ENCODE measurements at regions not wholly inside any gene's neighbourhood (a gene's known extent, or its start where the extent isn't known, plus 50 kb on each side); places are given as distances from the start of the nearest gene placed in this dataset.
"Not testable (repeated sequence)": the region's sequence is repeated elsewhere in the genome, so short reads cannot be mapped to it uniquely, and the experiment has no call there.

DNA sequence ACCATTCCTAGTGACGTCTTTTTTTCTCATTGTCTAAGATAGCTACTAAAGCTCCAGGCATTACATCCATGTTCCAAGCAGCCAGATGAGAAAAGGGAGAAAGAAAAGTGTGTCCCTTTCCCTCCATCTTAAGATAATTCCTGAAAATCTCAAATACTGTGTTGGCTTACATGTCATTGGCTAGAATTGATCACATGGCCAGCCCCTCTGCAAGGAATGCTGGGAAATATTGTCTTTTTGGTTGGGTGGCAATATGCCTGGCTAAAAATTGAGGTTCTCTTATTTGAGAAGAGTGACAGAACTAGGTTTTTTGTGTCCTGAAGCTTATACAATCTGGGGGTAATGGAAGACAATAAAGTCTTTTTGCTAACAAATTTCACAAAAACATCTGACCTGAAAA, 264.3 kb downstream of the RPAP3 start:
- DNase-seq (ENCODE audit: extremely low read depth, low read depth) = no peak
- TF ChIP-seq, protein P1, sequence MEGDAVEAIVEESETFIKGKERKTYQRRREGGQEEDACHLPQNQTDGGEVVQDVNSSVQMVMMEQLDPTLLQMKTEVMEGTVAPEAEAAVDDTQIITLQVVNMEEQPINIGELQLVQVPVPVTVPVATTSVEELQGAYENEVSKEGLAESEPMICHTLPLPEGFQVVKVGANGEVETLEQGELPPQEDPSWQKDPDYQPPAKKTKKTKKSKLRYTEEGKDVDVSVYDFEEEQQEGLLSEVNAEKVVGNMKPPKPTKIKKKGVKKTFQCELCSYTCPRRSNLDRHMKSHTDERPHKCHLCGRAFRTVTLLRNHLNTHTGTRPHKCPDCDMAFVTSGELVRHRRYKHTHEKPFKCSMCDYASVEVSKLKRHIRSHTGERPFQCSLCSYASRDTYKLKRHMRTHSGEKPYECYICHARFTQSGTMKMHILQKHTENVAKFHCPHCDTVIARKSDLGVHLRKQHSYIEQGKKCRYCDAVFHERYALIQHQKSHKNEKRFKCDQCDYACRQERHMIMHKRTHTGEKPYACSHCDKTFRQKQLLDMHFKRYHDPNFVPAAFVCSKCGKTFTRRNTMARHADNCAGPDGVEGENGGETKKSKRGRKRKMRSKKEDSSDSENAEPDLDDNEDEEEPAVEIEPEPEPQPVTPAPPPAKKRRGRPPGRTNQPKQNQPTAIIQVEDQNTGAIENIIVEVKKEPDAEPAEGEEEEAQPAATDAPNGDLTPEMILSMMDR (IDR thresholded peaks at IDR 0.05; ENCODE audit: low read depth, low read length) = no peak

DNA sequence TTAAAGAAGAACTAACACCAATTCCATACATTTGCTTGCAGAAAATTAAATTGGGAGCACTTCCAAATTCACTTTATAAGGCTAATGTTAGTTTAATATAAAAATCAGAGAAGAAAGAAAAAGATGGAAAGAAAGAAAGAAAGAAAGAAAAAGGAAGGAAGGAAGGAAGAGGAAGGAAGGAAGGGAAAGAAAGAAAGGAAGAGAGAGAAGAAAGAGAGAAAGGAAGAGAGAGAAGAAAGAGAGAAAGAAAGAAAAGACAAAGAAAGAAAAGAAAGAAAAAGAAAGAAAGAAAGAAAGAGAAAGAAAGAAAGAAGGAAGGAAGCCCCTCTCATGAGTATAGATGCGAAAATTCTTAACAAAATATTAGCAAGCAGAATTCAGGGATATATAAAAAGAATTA, 267.7 kb downstream of the RPAP3 start:
- TF ChIP-seq, protein P1 (IDR thresholded peaks at IDR 0.05; ENCODE audit: low read depth, low read length) = no peak
- DNase-seq (ENCODE audit: extremely low read depth, low read depth) = no peak

DNA sequence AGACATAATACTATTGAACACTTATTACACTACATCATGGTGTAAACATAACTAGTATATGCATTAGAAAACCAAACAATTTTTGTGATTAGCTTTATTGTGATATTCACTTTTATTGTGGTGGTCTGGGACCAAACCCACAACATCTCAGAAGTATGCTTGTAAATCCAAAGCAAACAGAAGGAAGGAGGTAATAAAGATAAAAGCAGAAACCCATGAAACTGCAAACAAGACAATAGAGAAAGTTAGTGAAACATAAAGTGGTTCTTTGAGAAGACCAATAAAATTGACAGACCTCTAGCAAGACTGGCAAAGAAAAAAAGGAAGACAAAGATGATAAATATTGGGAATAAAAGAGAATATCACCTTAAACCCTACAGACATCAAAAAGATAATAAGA, 268.3 kb downstream of the RPAP3 start:
- TF ChIP-seq, protein P1 (IDR thresholded peaks at IDR 0.05; ENCODE audit: low read depth, low read length) = no peak
- no peak for DNase-seq (ENCODE audit: extremely low read depth, low read depth)

DNA sequence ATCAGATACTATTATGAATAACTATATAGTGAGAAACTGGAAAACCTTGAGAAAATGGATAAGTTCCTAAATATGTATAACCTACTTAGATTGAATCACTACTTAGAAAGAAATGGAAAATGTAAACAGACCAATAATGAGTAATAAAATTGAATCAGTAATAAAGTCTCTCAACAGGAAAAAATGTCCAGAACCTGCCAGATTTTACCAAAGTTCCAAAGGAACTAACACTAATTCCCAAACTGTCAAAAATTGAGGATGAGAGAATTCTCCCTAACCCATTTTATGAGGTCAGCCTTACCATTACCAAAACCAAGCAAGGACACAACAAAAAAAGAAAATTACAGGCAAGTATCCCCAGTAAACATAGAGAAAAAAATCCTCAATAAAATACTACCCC, 272.0 kb downstream of the RPAP3 start:
- DNase-seq (ENCODE audit: extremely low read depth, low read depth) = no peak
- TF ChIP-seq, protein P1 (IDR thresholded peaks at IDR 0.05; ENCODE audit: low read depth, low read length) = no peak

DNA sequence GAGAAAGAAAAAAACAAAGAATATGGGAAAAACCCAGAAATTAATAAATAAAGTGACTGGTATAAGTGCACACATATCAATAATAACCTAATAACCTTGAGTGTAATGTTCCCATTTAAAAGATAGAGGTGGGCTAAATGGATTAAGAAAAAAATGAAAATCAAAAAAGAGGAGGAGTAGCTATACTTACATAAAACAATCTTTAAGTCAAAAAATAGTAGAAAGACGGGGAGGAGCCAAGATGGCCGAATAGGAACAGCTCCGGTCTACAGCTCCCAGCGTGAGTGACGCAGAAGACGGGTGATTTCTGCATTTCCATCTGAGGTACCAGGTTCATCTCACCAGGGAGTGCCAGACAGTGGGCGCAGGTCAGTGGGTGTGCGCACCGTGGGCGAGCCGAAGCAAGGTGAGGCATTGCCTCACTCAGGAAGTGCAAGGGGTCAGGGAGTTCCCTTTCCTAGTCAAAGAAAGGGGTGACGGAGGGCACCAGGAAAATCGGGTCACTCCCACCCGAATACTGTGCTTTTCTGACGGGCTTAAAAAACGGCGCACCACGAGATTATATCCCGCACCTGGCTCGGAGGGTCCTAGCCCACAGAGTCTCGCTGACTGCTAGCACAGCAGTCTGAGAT, 279.0 kb downstream of the RPAP3 start:
- DNase-seq (ENCODE audit: extremely low read depth, low read depth) = not testable (repeated sequence)

DNA sequence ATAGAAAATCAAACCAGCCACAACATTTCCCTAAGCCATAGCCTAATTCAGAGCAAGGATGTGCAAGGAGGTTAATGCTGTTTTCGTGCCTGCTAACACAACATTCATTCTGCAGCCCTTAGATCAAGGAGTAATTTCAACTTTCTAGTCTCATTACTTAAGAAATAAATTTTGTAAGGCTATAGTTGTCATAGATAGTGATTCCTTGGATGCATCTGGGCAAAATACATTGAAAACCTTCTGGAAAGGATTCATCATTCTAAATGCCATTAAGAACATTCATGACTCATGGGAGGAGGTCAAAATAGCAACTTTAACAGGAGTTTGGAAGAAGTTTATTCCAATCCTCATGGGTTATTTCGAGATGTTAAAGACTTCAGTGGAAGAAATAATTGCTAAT, 283.2 kb downstream of the RPAP3 start:
- TF ChIP-seq, protein P1 (IDR thresholded peaks at IDR 0.05; ENCODE audit: low read depth, low read length) = no peak
- DNase-seq (ENCODE audit: extremely low read depth, low read depth) = no peak

DNA sequence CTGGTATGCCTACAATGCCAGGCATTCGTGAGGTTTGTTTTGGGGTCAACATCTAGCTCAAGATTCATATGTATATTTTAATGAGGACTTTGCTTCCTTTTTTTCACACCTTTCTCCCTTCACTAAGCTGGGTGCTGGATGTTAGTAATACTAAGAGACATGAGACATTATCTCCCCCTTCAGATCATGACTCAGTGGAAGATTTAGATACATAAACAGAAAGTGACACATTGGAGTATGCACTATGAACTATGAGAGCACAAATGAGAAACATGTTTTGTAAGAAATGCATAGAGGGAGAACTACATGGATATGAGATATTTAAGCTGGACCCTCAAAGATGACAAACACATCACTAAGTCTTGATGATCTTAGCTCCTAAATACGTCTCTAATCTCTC, 286.3 kb downstream of the RPAP3 start:
- no peak for DNase-seq (ENCODE audit: extremely low read depth, low read depth)

DNA sequence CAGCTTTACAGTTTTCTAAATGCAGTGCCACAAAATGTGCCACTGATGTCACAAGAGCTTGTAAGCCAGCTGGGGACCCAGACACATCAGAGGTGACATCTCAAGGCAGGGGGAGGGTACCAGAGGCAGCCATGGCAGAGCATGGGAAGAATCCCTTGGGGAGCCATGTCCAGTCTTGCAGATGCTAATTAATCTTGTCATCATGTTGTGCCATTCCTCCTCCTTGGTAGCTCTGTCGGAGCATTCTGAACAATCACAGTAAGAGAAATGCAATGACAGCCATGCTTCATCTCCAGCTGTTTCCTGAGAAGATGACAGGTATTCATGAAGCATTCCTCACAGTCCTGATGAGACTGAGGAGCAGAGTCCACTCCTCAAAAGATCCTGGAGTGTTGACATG, 287.9 kb downstream of the RPAP3 start:
- TF ChIP-seq, protein P1 (IDR thresholded peaks at IDR 0.05; ENCODE audit: low read depth, low read length) = no peak

More for the DNA sequence above, 286.3 kb downstream of the RPAP3 start:
- TF ChIP-seq, protein P1 (IDR thresholded peaks at IDR 0.05; ENCODE audit: low read depth, low read length) = no peak

More for the DNA sequence above, 287.9 kb downstream of the RPAP3 start:
- DNase-seq (ENCODE audit: extremely low read depth, low read depth) = no peak

All from AG09319 (cell line).